Left ventricle myocardium inferior (tissue), 1 donor: ENCODE measurements at regions not wholly inside any gene's neighbourhood (a gene's known extent, or its start where the extent isn't known, plus 50 kb on each side); places are given as distances from the start of the nearest gene placed in this dataset.

Source experiments
- DNase-seq: peaks from one replicate; pipeline ENCODE4 v3.0.0-alpha.2; 2020
- H3K27ac ChIP-seq: fragments of 200-600 bp; replicated peaks from 2 replicates; pipeline ENCODE4 v1.8.0; 2021
- H3K27me3 ChIP-seq: fragments of 200-600 bp; 2 replicates; pipeline ENCODE4 v1.8.0; 2021; ENCODE audit warnings: low read depth
- H3K36me3 ChIP-seq: fragments of 200-600 bp; 2 replicates; pipeline ENCODE4 v1.8.0; 2021
- H3K4me1 ChIP-seq: fragments of 200-600 bp; 2 replicates; pipeline ENCODE4 v1.8.0; 2021
- H3K4me3 ChIP-seq: fragments of 200-600 bp; 2 replicates; pipeline ENCODE4 v1.8.0; 2021; ENCODE audit warnings: mild to moderate bottlenecking, moderate library complexity
- H3K9me3 ChIP-seq: fragments of 200-600 bp; replicated peaks from 2 replicates; pipeline ENCODE4 v1.8.0; 2021
- CTCF ChIP-seq: fragments of 200-600 bp; IDR thresholded peaks from 2 replicates; pipeline ENCODE4 v1.8.0; 2021; ENCODE audit warnings: antibody characterized with exemption, mild to moderate bottlenecking, borderline replicate concordance
- intact Hi-C: fragments of 100-400 bp; cut with micrococcal nuclease; formaldehyde crosslinking; loops from one replicate; pipeline ENCODE4 v1.11.0; 2022
- donor health status: DM: no; HTN: yes; CAD: no; lungs with severe emphysema.

GRCh38 chr2:71797035-71797810 is 343.9 kb downstream of the DYSF start:
- TF ChIP-seq CTCF = no peak
- no peak for DNase-seq
- H3K9me3 ChIP-seq = no peaks in the 10 kb centered on the region
- intact Hi-C loops = no loop called here
- no peak overlapping the region for H3K4me3 ChIP-seq
- H3K36me3 ChIP-seq = no peaks in the 10 kb centered on the region
- peaks cover 16% of the 10 kb centered on the region for H3K4me1 ChIP-seq
- peaks cover 17% of the 10 kb centered on the region for H3K27me3 ChIP-seq
- H3K27ac ChIP-seq = no peak overlapping the region

GRCh38 chr2:71796174-71796593 is 342.8 kb downstream of the DYSF start:
- TF ChIP-seq CTCF = no peak
- peaks cover 12% of the 10 kb centered on the region for H3K27me3 ChIP-seq
- intact Hi-C loops = no loop called here

GRCh38 chr2:71795486-71795885 is 342.1 kb downstream of the DYSF start:
- intact Hi-C loops = no loop called here
- H3K4me1 ChIP-seq = peaks cover 9% of the 10 kb centered on the region
- H3K27ac ChIP-seq = no peak overlapping the region
- H3K9me3 ChIP-seq = no peaks in the 10 kb centered on the region
- DNase-seq = no peak
- H3K4me3 ChIP-seq = no peak overlapping the region
- peaks cover 10% of the 10 kb centered on the region for H3K27me3 ChIP-seq
- no peaks in the 10 kb centered on the region for H3K36me3 ChIP-seq
- no peak for TF ChIP-seq CTCF

More at GRCh38 chr2:71796174-71796593, 342.8 kb downstream of the DYSF start:
- DNase-seq = no peak
- Histone ChIP-seq H3K4me1 (peaks cover 9% of the 10 kb centered on the region), H3K9me3 (no peaks in the 10 kb centered on the region), H3K27ac (no peak overlapping the region), H3K4me3 (no peak overlapping the region), H3K36me3 (no peaks in the 10 kb centered on the region)

DNA sequence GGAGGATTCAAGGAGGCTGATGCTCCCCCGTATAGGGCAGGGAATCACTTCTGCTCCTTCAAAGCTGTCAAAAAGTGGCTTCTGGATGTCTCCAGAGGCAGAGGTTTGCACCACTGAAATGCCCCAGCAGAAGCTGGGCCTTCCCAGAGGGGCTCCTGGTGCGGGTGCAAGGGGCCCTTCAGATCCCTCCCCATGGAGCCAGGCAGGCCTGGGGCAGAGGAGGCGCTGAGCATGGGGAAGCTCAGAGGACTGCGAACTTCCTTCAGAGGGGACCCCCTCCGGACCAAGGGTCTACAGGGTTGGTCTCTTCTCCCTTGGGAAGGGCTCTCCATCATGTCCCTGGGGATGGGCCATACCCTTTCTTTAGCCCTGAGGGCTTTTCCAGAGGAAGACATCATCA is 341.2 kb downstream of the DYSF start:
- no peaks in the 10 kb centered on the region for H3K9me3 ChIP-seq
- H3K27ac ChIP-seq = no peak overlapping the region
- H3K4me1 ChIP-seq = peaks cover 9% of the 10 kb centered on the region
- DNase-seq = no peak
- TF ChIP-seq CTCF = no peak
- H3K27me3 ChIP-seq = peaks cover 9% of the 10 kb centered on the region
- intact Hi-C loops = no loop called here
- no peak overlapping the region for H3K4me3 ChIP-seq
- no peaks in the 10 kb centered on the region for H3K36me3 ChIP-seq

GRCh38 chr2:71793926-71794325 is 340.6 kb downstream of the DYSF start:
- H3K36me3 ChIP-seq = no peaks in the 10 kb centered on the region
- H3K4me3 ChIP-seq = no peak overlapping the region
- no peak for DNase-seq
- no peak overlapping the region for H3K27ac ChIP-seq
- TF ChIP-seq CTCF = no peak
- H3K27me3 ChIP-seq = peaks cover 9% of the 10 kb centered on the region
- H3K4me1 ChIP-seq = peaks cover 9% of the 10 kb centered on the region
- H3K9me3 ChIP-seq = no peaks in the 10 kb centered on the region
- intact Hi-C loops = no loop called here
